ENCODE measurements at regions not wholly inside any gene's neighbourhood (a gene's known extent, or its start where the extent isn't known, plus 50 kb on each side); places are given as distances from the start of the nearest gene placed in this dataset.

- H3K4me3 ChIP-seq (ENCODE audit: low read length), result no peak overlapping the region
- no peak for DNase-seq (ENCODE audit: low read depth, low spot score)
Observed at GRCh38 chr16:35221482-35222185, 1762.2 kb downstream of the TP53TG3F start.

DNA sequence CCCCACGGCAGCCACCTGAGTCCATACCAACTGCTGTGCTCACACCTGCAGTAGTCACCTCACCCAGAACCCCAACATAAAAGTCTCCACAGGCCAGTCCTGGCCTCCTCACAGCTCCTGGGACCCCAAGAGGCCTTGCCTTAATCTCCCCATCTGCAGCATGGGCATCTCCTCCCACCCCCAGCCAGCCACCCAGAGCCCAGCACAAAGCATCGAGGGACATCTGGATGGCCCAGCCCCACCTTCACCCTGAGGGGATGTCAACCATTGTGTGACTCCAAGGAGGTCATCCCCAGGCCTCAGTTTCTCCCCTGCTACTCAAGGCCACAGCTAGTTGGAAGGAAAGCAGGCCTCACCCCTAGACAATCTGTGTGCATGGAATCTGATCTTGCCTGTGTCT lies 1775.3 kb downstream of the TP53TG3F start:
- H3K4me3 ChIP-seq (ENCODE audit: low read length), result no peak overlapping the region
- no peak for DNase-seq (ENCODE audit: low read depth, low spot score)

GRCh38 chr16:35239561-35239960 lies 1780.1 kb downstream of the TP53TG3F start:
- no peak for DNase-seq (ENCODE audit: low read depth, low spot score)
- no peak overlapping the region for H3K4me3 ChIP-seq (ENCODE audit: low read length)

DNA sequence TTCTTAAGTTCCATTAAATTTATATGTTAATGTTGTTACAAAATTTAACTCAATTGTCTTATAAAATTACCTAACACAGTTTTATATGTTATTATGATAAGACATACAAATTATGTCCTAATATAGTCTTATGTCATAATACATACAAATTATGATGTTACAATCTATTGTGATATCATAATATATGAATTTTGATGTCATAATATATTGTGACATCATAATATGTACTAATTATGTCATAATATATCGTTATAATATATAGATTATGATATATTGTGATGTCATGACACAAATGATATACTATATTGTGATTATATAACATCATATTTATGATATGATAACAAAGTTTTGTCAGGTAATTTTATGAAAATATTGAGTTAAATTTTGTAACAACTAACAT lies 1789.6 kb downstream of the TP53TG3F start:
- no peak for DNase-seq (ENCODE audit: low read depth, low spot score)
- H3K4me3 ChIP-seq (ENCODE audit: low read length), result no peak overlapping the region

DNA sequence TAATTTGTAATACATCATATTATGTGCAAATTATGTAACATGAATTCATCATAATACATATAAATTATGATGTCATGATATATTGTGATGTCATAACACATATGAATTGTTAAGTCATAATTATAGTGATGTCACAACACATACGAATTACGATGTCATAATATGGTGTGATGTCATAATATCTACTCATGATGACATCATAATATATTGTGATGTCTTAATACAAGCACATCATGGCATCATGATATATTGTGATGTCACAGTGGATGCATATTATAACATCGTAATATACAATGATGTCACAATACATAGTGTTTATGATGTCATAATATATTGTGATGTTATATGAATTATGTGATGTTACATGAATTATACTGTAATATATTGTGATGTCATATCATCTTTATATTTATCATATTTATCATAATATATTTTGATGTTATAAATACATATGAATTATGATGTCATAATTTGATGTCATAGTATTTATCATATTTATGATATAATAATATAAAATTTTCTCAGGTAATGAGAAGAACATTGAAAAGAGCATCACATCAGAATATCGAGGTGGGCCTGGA lies 1793.0 kb downstream of the TP53TG3F start:
- peak; percentile 0 for DNase-seq (ENCODE audit: low read depth, low spot score)
- H3K4me3 ChIP-seq (ENCODE audit: low read length), result no peak overlapping the region

- H3K4me3 ChIP-seq (ENCODE audit: low read length), result no peak overlapping the region
Observed at GRCh38 chr16:35255186-35255803, 1795.9 kb downstream of the TP53TG3F start.

GRCh38 chr16:35255816-35256215 lies 1796.4 kb downstream of the TP53TG3F start:
- H3K4me3 ChIP-seq (ENCODE audit: low read length), result no peak overlapping the region
- DNase-seq (ENCODE audit: low read depth, low spot score), result no peak

More at GRCh38 chr16:35255186-35255803, 1795.9 kb downstream of the TP53TG3F start:
- DNase-seq (ENCODE audit: low read depth, low spot score), result no peak

DNA sequence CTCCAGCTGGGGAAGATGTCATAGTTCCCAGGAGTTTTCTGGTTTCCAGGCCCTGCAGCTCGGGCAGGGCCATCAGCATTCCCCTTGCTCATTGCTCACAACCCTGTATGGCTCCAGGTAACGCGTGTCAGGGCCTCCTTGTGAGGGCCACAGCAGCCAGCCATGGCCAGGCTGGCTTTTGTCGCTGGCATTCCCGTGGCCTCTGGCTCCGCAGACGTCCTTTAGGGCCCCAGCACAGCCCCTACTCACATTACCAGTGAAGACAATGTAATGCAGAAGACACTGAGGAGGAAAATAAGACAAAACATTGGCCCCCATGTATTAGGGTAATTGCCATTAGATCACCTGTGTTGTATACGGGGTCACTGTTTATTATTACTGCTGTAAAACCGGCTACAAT lies 1799.0 kb downstream of the TP53TG3F start:
- no peak for DNase-seq (ENCODE audit: low read depth, low spot score)
- H3K4me3 ChIP-seq (ENCODE audit: low read length), result no peak overlapping the region

GRCh38 chr16:35295856-35296255 lies 1836.4 kb downstream of the TP53TG3F start:
- no peak overlapping the region for H3K4me3 ChIP-seq (ENCODE audit: low read length)
- DNase-seq (ENCODE audit: low read depth, low spot score), result no peak

GRCh38 chr16:35296962-35297653 lies 1837.7 kb downstream of the TP53TG3F start:
- no peak for DNase-seq (ENCODE audit: low read depth, low spot score)
- H3K4me3 ChIP-seq (ENCODE audit: low read length), result no peak overlapping the region

- no peak for DNase-seq (ENCODE audit: low read depth, low spot score)
Observed at GRCh38 chr16:35298460-35299243, 1839.2 kb downstream of the TP53TG3F start.

DNA sequence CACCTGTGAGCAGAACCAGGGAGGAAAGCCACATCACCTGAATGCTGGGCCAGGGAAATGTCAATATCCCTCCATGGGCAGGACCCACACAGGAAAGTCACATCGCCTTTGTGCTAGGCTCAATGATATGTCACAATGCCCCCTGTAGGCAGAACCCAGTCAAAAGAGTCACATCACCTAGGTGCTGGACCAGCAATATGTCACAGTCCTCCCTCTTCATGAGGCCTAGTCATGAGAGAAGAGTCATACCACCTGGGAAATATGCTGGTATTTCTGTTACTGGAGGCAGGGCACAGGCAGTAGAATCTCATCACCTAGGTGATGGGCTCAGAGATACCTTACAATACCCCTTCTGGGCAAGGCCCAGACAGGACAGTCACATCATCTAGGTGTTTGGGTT lies 1843.4 kb downstream of the TP53TG3F start:
- no peak overlapping the region for H3K4me3 ChIP-seq (ENCODE audit: low read length)
- DNase-seq (ENCODE audit: low read depth, low spot score), result no peak

More at GRCh38 chr16:35298460-35299243, 1839.2 kb downstream of the TP53TG3F start:
- no peak overlapping the region for H3K4me3 ChIP-seq (ENCODE audit: low read length)

- no peak overlapping the region for H3K4me3 ChIP-seq (ENCODE audit: low read length)
- DNase-seq (ENCODE audit: low read depth, low spot score), result no peak
Observed at GRCh38 chr16:35305476-35305875, 1846.1 kb downstream of the TP53TG3F start.

GRCh38 chr16:35306915-35307314 lies 1847.5 kb downstream of the TP53TG3F start:
- DNase-seq (ENCODE audit: low read depth, low spot score), result no peak
- H3K4me3 ChIP-seq (ENCODE audit: low read length), result no peak overlapping the region

DNA sequence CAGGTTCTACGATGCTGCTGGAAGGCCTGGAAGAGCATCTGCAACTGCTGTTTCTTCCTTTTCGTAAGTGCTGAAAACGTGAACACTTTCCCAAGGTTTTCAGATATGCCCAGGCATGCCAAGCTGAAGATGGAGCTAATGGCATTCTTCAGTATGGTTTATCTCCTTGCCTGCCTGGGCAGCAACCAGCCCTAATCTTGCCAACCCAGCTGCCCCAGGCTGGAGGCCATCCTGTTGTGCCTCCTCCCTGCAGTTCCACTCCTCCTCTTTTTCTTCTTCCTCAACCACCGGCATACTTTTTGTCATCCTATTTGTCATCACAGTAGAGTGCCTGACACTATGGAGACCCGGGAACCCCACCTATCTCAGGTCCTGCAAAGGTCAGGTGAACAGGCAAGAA lies 1849.3 kb downstream of the TP53TG3F start:
- no peak for DNase-seq (ENCODE audit: low read depth, low spot score)
- H3K4me3 ChIP-seq (ENCODE audit: low read length), result no peak overlapping the region

DNA sequence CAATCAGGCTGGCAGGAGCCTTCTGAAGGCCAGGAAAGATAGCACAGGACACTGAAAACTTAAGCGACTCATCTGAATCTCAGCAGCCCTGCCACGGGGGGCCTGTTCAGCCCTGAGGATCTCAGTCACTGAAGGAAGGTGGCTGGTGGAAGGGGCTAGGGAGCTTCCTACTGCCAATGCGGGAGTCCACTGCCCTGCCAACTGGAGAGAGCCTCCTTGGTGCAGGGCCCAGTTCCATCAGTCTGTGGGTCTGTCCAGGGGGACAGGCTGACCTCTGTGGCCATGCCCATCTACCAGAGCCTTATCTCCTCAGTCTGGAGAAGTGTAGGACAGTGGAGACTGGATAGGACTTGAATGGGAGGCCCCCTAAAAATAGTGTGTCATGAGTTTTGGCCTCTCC lies 1851.6 kb downstream of the TP53TG3F start:
- H3K4me3 ChIP-seq (ENCODE audit: low read length), result no peak overlapping the region
- DNase-seq (ENCODE audit: low read depth, low spot score), result no peak

GRCh38 chr16:35311475-35311874 lies 1852.1 kb downstream of the TP53TG3F start:
- no peak overlapping the region for H3K4me3 ChIP-seq (ENCODE audit: low read length)
- DNase-seq (ENCODE audit: low read depth, low spot score), result no peak

DNA sequence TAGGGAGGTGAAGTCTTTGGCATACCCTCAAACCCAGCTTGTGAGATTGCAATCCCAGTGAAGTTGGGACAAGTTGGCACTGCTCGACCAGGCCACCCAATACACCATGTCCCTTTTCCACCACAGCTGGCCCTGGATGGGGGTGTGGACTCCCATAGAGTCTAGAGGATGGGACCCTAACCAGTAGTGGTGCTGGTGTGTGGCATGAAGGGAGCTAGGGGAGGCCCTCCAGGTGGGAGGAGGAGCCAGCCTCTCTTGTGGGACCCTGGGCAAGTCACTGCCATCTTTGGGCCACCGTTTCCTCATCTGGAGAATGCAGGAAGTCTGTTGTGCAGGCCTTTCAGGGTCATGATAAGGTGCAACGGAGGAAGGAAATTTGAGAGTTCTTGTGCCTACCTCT lies 1854.9 kb downstream of the TP53TG3F start:
- no peak overlapping the region for H3K4me3 ChIP-seq (ENCODE audit: low read length)
- no peak for DNase-seq (ENCODE audit: low read depth, low spot score)

DNA sequence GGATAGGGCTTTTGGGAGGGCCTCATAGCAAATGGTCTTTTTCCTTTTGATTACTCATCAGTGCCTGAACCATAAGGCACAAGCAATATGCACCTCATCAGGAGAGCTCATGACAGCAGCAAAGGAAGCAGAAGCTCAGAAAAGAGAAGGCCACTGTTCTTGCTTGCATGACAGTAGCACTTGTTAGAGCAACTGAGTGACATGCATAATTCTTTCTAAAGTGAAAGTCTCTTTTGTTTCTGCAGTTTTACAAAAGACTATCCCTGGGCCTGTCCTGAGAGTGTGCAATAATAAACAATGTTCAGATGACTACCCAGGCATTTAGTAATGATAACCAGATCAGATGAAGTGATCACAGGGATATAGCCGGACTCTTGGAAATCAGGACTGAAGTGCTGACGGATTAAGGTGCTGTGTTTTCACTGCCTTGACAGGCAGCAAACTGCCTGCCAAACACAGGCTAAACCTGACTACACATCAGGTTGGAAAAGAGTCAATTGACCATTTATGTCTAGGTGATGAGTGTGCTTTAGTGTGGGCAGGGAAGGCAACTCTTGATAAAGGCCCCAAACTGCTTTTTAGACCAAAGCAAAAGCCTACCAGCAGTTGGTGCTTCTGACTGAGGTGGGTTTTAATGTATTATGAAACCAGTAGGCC lies 1860.3 kb downstream of the TP53TG3F start:
- DNase-seq (ENCODE audit: low read depth, low spot score), result no peak
- no peak overlapping the region for H3K4me3 ChIP-seq (ENCODE audit: low read length)
